CD4-positive, alpha-beta memory T cell (primary cell): ENCODE measurements at regions not wholly inside any gene's neighbourhood (a gene's known extent, or its start where the extent isn't known, plus 50 kb on each side); places are given as distances from the start of the nearest gene placed in this dataset.

Experiments used
- CTCF ChIA-PET: fragments of 350-600 bp; sonication (Branson Sonifier 250); formaldehyde crosslinking; loops from one replicate; lab custom pipeline; 2021; ENCODE audit warnings: inconsistent platforms; ENCODE audit not compliant: partially characterized antibody; lab: Charles Lee
- POLR2A ChIA-PET: fragments of 350-600 bp; sonication (Branson Sonifier 250); formaldehyde crosslinking; loops from one replicate; lab custom pipeline; 2021; ENCODE audit not compliant: partially characterized antibody; lab: Charles Lee
- DNase-seq, 5 donors: peaks; one replicate each; pipeline versions ENCODE4 v3.0.0 to v3.0.0-alpha.2; 2020 to 2022; ENCODE audit warnings: mixed read lengths in 1 of 5
- H3K27ac ChIP-seq: one replicate; pipeline ENCODE4 v1.7.0; 2013; ENCODE audit warnings: low read depth, low read length
- H3K27me3 ChIP-seq: 2 replicates; pipeline ENCODE4 v1.7.0; 2013; ENCODE audit warnings: mild to moderate bottlenecking, low read length, moderate library complexity; ENCODE audit not compliant: insufficient read depth
- H3K36me3 ChIP-seq: 2 replicates; pipeline ENCODE4 v1.7.0; 2013; ENCODE audit warnings: mild to moderate bottlenecking, low read length, moderate library complexity; ENCODE audit not compliant: insufficient read depth
- H3K4me1 ChIP-seq: 2 replicates; pipeline ENCODE4 v1.7.0; 2013; ENCODE audit warnings: mild to moderate bottlenecking, low read length, moderate library complexity; ENCODE audit not compliant: insufficient read depth
- H3K4me3 ChIP-seq, 2 donors: one replicate each; pipeline ENCODE4 v1.7.0; 2013; ENCODE audit warnings: low read length in 2 of 2, mild to moderate bottlenecking in 1 of 2
- H3K9me3 ChIP-seq, 2 donors: one replicate each; pipeline ENCODE4 v1.7.0; 2013; ENCODE audit warnings: low read length in 2 of 2, control low read depth in 1 of 2; ENCODE audit not compliant: control insufficient read depth in 1 of 2
- H3K27ac Mint-ChIP-seq, 7 donors: one replicate each; pipeline ENCODE4 v1.8.0; 2020 to 2021; ENCODE audit warnings: mixed read lengths in 7 of 7, mild to moderate bottlenecking in 6 of 7, inconsistent platforms in 3 of 7, moderate library complexity in 3 of 7
- H3K27me3 Mint-ChIP-seq, 2 donors: one replicate each; pipeline ENCODE4 v1.8.0; 2020 to 2021; ENCODE audit warnings: mixed read lengths in 2 of 2
- H3K36me3 Mint-ChIP-seq, 2 donors: one replicate each; pipeline ENCODE4 v1.8.0; 2020 to 2021; ENCODE audit warnings: mixed read lengths in 2 of 2, inconsistent platforms in 1 of 2, mild to moderate bottlenecking in 1 of 2
- H3K4me1 Mint-ChIP-seq, 4 donors: one replicate each; pipeline ENCODE4 v1.8.0; 2020 to 2021; ENCODE audit warnings: mixed read lengths in 4 of 4, mild to moderate bottlenecking in 1 of 4
- H3K4me3 Mint-ChIP-seq, 8 donors: one replicate each; pipeline ENCODE4 v1.8.0; 2020 to 2021; ENCODE audit warnings: mixed read lengths in 8 of 8, mild to moderate bottlenecking in 7 of 8, moderate library complexity in 6 of 8, inconsistent platforms in 3 of 8
- H3K9me3 Mint-ChIP-seq, 8 donors: one replicate each; pipeline ENCODE4 v1.8.0; 2020 to 2021; ENCODE audit warnings: mixed read lengths in 8 of 8, mild to moderate bottlenecking in 5 of 8, inconsistent platforms in 3 of 8, moderate library complexity in 1 of 8
- intact Hi-C: fragments of 100-400 bp; cut with micrococcal nuclease; formaldehyde crosslinking; loops from one replicate; pipeline ENCODE4 v1.15.1; 2023

DNA sequence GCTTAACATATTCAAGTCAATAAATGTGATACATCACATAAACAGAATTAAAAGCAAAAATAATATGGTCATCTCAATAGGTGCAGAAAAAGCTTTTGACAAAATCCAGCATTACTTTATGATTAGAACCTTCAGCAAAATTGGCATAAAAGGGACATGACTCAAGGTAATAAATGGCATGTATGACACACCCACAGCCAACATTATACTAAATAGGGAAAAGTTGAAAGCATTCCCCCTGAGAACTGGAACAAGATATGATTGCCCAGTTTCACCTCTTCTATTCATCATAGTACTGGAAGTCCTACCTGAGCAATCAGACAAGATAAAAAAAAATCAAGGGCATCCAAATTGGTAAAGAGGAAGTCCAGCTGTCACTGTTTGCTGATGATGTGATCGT, 594.7 kb downstream of the DIPK2A start:
- intact Hi-C loops, result no loop called here
- DNase-seq, result no peak
- H3K4me3 ChIP-seq, result no peak overlapping the region
- Mint-ChIP-seq H3K27me3 (peaks cover 0 to 2% of the 10 kb centered on the region in 2 donors), H3K4me1 (no peaks in the 10 kb centered on the region), H3K36me3 (no peaks in the 10 kb centered on the region), H3K4me3 (no peak overlapping the region), H3K9me3 (peaks cover 0 to 2% (median 0%) of the 10 kb centered on the region in 8 donors), H3K27ac (no peak overlapping the region)
- POLR2A ChIA-PET, result no interaction called here
- H3K36me3 ChIP-seq, result no peaks in the 10 kb centered on the region
- no peaks in the 10 kb centered on the region for H3K27me3 ChIP-seq
- CTCF ChIA-PET, result no interaction called here
- no peak overlapping the region for H3K27ac ChIP-seq
- H3K9me3 ChIP-seq, result no peaks in the 10 kb centered on the region
- H3K4me1 ChIP-seq, result no peaks in the 10 kb centered on the region

DNA sequence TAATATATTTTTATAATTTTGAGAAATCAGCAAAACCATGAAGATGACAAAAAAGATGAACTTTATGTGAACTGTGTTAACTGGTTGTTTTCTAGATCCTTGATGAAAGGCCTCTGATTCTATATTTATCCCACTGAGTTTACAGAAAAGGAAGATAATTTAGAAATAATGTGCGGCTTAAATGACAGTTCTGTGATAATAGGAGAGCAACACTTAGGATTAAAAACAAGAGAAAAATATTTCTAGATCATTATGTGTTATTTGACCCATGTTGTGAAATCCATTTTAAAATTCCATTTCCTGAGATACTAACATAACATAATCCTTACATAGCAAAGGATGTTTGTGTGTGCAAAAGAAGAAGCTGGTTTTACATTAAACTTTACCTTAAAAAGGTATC, 598.0 kb downstream of the DIPK2A start:
- POLR2A ChIA-PET, result no interaction called here

GRCh38 chr3:144583871-144584270, 612.2 kb downstream of the DIPK2A start:
- DNase-seq, result no peak
- H3K9me3 Mint-ChIP-seq, result peaks cover 0 to 7% (median 0%) of the 10 kb centered on the region in 8 donors
- Histone ChIP-seq H3K36me3 (no peaks in the 10 kb centered on the region), H3K9me3 (no peaks in the 10 kb centered on the region), H3K4me3 (no peak overlapping the region), H3K27me3 (no peaks in the 10 kb centered on the region), H3K27ac (no peak overlapping the region), H3K4me1 (no peaks in the 10 kb centered on the region)
- H3K4me1 Mint-ChIP-seq, result no peaks in the 10 kb centered on the region
- H3K27ac Mint-ChIP-seq, result no peak overlapping the region
- intact Hi-C loops, result no loop called here
- ChIA-PET CTCF (no interaction called here), POLR2A (no interaction called here)
- peaks cover 0 to 1% of the 10 kb centered on the region in 2 donors for H3K27me3 Mint-ChIP-seq
- no peak overlapping the region for H3K4me3 Mint-ChIP-seq
- no peaks in the 10 kb centered on the region for H3K36me3 Mint-ChIP-seq

More for the DNA sequence above, 598.0 kb downstream of the DIPK2A start:
- CTCF ChIA-PET, result no interaction called here
- Mint-ChIP-seq H3K9me3 (peaks cover 0 to 2% (median 0%) of the 10 kb centered on the region in 8 donors), H3K4me3 (no peak overlapping the region), H3K4me1 (no peaks in the 10 kb centered on the region), H3K27me3 (peaks cover 0 to 2% of the 10 kb centered on the region in 2 donors), H3K36me3 (no peaks in the 10 kb centered on the region), H3K27ac (no peak overlapping the region)
- Histone ChIP-seq H3K9me3 (no peaks in the 10 kb centered on the region), H3K27ac (no peak overlapping the region), H3K27me3 (no peaks in the 10 kb centered on the region), H3K36me3 (no peaks in the 10 kb centered on the region), H3K4me1 (no peaks in the 10 kb centered on the region), H3K4me3 (no peak overlapping the region)
- DNase-seq, result no peak
- intact Hi-C loops, result no loop called here

- ChIA-PET CTCF (no interaction called here), POLR2A (no interaction called here)
- Mint-ChIP-seq H3K9me3 (peaks cover 0 to 7% (median 0%) of the 10 kb centered on the region in 8 donors), H3K27ac (no peak overlapping the region), H3K27me3 (peaks cover 0 to 1% of the 10 kb centered on the region in 2 donors), H3K4me3 (no peak overlapping the region), H3K36me3 (no peaks in the 10 kb centered on the region), H3K4me1 (no peaks in the 10 kb centered on the region)
- DNase-seq, result no peak
- H3K36me3 ChIP-seq, result no peaks in the 10 kb centered on the region
- H3K27me3 ChIP-seq, result no peaks in the 10 kb centered on the region
- no peaks in the 10 kb centered on the region for H3K9me3 ChIP-seq
- H3K4me1 ChIP-seq, result no peaks in the 10 kb centered on the region
- no peak overlapping the region for H3K27ac ChIP-seq
- intact Hi-C loops, result no loop called here
- no peak overlapping the region for H3K4me3 ChIP-seq
Observed at GRCh38 chr3:144585408-144585807, 613.8 kb downstream of the DIPK2A start.

- ChIA-PET CTCF (no interaction called here), POLR2A (no interaction called here)
- Mint-ChIP-seq H3K4me1 (no peaks in the 10 kb centered on the region), H3K4me3 (no peak overlapping the region), H3K27ac (no peak overlapping the region), H3K9me3 (peaks cover 0 to 7% (median 0%) of the 10 kb centered on the region in 8 donors), H3K27me3 (peaks cover 0 to 1% of the 10 kb centered on the region in 2 donors), H3K36me3 (no peaks in the 10 kb centered on the region)
- H3K36me3 ChIP-seq, result no peaks in the 10 kb centered on the region
- H3K4me1 ChIP-seq, result no peaks in the 10 kb centered on the region
- intact Hi-C loops, result no loop called here
- no peak overlapping the region for H3K4me3 ChIP-seq
- no peaks in the 10 kb centered on the region for H3K27me3 ChIP-seq
- H3K27ac ChIP-seq, result no peak overlapping the region
- no peak for DNase-seq
- no peaks in the 10 kb centered on the region for H3K9me3 ChIP-seq
Observed at GRCh38 chr3:144585953-144586352, 614.3 kb downstream of the DIPK2A start.

DNA sequence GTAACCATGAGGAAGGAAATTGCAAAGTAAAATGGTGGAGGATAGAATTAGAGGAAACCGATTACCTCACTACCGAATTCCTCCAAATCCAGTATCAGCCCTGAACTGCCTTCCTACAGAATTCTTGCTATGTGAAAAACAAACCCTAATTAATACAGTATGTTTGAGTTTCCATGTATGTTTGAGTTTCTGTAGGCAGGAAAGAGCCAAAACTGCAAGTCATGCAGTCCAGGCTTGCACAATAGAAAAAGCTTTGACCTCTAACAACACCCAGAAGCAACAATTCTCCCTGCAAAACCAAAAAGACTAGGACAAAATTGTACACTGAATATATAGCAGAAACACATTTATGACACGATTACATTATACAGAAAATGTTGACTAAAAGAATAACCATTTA, 614.8 kb downstream of the DIPK2A start:
- no peak for DNase-seq
- ChIA-PET CTCF (no interaction called here), POLR2A (no interaction called here)
- Mint-ChIP-seq H3K36me3 (no peaks in the 10 kb centered on the region), H3K4me1 (no peaks in the 10 kb centered on the region), H3K9me3 (peaks cover 0 to 7% (median 0%) of the 10 kb centered on the region in 8 donors), H3K4me3 (no peak overlapping the region), H3K27ac (no peak overlapping the region), H3K27me3 (peaks cover 0 to 1% of the 10 kb centered on the region in 2 donors)
- Histone ChIP-seq H3K4me3 (no peak overlapping the region), H3K36me3 (no peaks in the 10 kb centered on the region), H3K27ac (no peak overlapping the region), H3K4me1 (no peaks in the 10 kb centered on the region), H3K9me3 (no peaks in the 10 kb centered on the region), H3K27me3 (no peaks in the 10 kb centered on the region)
- intact Hi-C loops, result no loop called here

DNA sequence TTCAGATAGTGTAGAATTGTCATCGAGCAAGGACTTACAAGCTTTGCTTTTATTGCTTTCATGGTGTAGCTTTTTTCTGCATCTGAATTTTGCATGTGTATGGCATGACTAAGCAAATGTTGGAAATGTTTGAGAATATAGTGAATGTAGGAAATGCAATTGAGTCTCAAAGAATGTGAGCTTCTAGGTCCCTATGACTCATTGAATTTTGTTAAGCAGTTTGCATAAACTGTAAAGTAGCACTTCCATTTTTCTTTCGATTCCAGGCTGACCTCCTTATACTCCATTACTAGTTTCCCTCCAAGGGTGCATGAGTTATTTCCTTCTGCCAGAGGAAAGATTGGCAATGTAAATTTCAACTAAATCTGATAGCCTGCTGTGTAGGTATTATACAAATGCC, 619.2 kb downstream of the DIPK2A start:
- Histone ChIP-seq H3K4me1 (no peaks in the 10 kb centered on the region), H3K27me3 (no peaks in the 10 kb centered on the region), H3K36me3 (no peaks in the 10 kb centered on the region), H3K9me3 (no peaks in the 10 kb centered on the region), H3K4me3 (no peak overlapping the region), H3K27ac (no peak overlapping the region)
- intact Hi-C loops, result no loop called here
- no peak overlapping the region for H3K4me3 Mint-ChIP-seq
- no peaks in the 10 kb centered on the region for H3K36me3 Mint-ChIP-seq
- no peaks in the 10 kb centered on the region for H3K27me3 Mint-ChIP-seq
- ChIA-PET CTCF (no interaction called here), POLR2A (no interaction called here)
- no peak for DNase-seq
- H3K4me1 Mint-ChIP-seq, result no peaks in the 10 kb centered on the region
- H3K9me3 Mint-ChIP-seq, result no peaks in the 10 kb centered on the region
- H3K27ac Mint-ChIP-seq, result no peak overlapping the region

DNA sequence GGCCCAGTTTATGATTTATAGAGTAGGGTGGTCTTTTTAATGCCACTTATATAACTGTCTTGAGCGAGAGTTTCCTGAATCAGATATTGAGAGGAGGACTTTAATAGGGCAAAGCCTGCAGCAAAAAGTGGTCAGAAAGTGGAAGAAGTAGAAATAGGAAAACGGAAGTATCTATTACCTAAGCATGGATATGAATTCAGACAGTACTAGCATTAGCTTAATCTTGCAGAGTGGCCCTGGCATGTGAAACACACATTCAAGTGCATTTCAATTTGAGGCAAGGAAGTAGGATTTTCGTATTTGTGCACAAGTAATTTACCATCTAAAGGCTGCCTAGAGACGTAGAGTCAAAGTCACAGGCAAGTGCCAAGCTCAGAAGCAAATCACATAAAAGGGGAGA, 622.3 kb downstream of the DIPK2A start:
- intact Hi-C loops, result no loop called here
- H3K9me3 ChIP-seq, result no peaks in the 10 kb centered on the region
- no peaks in the 10 kb centered on the region for H3K27me3 ChIP-seq
- ChIA-PET CTCF (no interaction called here), POLR2A (no interaction called here)
- Mint-ChIP-seq H3K36me3 (no peaks in the 10 kb centered on the region), H3K27me3 (no peaks in the 10 kb centered on the region), H3K9me3 (peaks cover 0 to 4% (median 3%) of the 10 kb centered on the region in 8 donors), H3K4me1 (no peaks in the 10 kb centered on the region), H3K4me3 (no peak overlapping the region), H3K27ac (no peak overlapping the region)
- no peaks in the 10 kb centered on the region for H3K36me3 ChIP-seq
- no peak overlapping the region for H3K27ac ChIP-seq
- no peak for DNase-seq
- no peaks in the 10 kb centered on the region for H3K4me1 ChIP-seq
- H3K4me3 ChIP-seq, result no peak overlapping the region
